ENCODE measurements at regions not wholly inside any gene's neighbourhood (a gene's known extent, or its start where the extent isn't known, plus 50 kb on each side); places are given as distances from the start of the nearest gene placed in this dataset.
"Not testable (repeated sequence)": the region's sequence is repeated elsewhere in the genome, so short reads cannot be mapped to it uniquely, and the experiment has no call there.

DNA sequence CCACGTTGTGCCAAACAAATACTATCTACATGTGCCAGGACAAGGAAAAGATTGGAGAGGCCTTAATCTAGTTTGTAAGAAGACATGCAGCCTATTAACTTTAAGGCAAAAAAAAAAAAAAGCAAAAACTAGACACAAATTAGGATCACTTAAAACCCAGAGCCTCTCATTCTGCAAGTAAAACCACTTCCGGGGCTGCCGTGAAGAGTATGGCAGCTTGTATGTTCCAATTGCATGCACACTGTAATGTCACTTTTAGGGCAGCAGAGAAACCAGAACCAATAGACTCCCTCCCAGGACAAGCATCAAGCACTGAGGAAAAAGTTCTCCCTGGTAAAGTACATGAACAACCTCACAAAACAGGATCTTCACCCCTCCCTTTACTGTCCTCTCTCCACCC is 70.6 kb downstream of the RSL24D1 start:
- DNase-seq: no peak

DNA sequence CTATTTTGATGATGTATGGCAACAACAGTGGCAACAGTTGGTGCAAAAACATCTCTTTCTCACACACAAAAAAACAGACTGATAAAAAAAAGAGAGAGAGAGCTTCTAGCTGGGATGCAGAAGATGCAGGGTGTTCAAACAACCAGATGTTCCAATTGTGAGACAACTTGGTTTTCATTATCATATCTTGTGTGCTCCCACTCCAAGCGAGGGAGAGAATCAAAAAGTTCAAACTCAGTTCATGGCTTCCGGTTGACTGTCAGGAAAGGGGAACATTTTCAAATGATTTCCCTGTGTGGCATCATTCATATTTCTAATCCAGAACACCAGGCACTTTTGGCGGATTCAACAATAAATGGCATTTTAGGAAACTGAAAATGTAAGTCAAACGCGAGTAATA is 72.1 kb downstream of the RSL24D1 start:
- DNase-seq: no peak

DNA sequence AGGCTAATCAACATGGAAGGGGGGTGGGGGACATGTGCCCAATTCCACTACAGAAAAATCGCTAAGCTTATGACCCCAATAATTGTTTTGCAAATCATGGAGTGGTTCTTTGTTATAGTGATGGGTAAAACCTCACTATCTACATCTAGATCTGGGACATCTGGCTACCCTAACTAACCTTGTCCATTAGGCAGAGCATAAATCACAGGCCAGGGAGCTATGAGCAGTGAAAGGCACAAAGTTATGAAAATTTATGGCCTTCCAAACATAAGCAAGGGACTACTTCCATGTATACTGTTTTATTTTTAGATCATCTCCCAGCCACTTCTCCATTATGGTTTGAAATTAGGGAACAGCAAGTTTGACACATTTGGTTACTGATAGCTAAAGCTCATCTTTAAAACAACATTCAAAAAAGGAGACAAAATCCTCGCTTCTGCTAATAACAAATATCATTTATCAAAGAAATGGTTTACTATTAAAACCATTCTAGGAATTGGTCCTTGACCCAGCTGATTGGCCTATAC is 78.3 kb downstream of the RSL24D1 start:
- DNase-seq: no peak

DNA sequence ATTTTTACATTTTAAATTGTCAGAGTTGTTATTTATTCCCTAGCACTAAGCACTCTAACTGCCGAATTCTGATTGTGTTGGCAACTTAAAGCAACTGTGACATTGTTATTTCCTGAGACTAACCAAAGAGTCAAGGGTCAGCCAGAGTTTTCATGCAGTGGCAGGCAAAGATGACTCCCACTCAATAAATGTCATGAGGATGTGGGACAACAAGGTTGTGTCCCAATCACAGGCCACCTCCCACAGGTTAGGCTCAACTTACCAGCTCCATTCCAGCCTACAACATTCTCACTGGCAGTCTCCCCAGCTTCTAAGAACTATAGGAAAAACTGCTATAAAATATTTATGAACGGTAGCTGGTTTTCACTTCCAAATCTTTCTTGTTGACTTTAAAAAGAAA is 80.1 kb downstream of the RSL24D1 start:
- DNase-seq: no peak

DNA sequence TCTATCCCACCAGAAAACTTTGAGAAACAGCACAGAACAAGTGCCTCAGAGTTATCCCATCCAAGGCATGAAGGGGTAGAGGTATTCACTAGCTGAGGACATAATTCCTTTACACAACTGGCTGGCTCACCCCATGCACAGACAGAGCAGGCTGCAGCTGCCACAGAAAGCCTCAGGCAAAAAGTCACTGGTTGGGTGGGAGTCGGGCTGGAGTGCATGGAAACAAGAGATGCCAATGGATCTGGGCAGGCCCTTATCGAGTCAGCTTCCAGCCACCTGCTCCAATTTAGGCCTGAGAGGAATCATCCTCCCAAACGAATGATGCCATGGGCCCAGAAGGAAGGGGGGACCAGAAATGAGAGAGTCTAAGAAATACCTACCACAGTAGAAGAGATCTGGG is 83.0 kb downstream of the RSL24D1 start:
- DNase-seq: no peak

DNA sequence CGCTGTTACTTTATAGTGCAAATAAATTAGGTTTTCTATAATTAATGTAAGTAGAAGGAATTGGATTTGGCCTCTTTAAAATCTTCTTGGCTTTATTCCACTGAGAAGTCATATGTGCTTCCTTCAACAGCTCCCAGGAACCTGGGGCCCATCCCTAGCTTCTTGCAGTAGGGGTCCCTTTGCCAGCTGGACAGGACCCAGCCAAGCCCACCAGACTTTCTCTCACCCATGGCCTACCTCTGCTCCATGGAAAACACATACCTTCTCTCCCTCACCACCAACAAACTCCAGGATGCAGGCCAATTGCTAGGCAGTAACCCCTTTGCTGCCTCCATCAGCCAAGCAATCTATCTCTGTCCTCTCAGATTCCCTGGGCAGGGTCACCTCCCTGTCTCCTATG is 84.0 kb downstream of the RSL24D1 start:
- no peak for DNase-seq

DNA sequence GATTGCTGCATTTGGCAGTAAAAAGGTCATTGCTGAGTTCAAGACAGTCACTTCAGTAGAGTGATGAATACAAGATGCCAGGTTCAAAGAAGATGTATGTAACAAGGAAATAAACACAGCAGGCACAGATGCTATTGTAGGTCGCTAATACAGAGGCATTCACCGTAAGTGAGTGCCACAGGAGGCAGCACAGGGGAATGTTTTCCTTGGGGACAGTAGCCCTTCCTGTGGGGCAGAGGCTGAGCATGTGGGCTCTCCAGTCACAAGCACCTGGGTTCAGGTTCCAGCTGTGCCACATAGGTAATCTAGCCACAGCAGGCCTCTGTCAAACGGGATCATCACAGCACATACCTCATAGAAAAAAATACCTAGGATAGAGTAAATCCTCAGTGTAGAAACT is 86.3 kb downstream of the RSL24D1 start:
- DNase-seq: no peak

DNA sequence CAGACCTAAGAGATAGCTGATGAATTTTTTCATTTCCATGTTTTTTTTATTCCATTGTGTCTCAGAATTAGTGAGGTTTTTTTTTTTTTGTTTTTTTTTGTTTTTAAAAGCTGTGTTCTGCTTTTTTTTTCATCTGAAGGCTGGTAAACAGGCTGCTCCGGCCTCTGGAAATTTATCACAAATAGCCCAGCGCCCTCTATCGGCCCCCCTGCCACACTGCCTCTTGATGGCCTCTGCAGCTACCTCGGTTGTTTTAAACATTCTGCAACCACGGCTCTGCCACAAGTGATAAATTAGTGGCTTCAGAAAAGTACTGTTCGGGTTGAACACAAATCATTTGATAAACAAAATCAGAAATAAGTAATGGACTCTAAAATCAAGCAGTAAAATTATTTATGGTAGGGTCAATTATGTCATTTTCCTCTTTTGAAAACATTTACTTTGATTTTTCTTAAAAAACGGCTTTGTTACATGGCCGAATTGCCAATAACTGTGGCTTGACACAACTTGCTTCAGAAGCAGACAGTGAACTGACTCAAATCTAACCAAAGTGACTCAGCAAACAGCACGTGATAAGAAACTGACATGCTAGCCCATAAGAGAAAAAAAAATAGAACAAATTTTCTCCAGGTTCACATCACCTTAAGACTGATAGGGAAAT is 87.8 kb downstream of the RSL24D1 start:
- DNase-seq: peak in 2 of 6 experiments; percentile 2 to 19

DNA sequence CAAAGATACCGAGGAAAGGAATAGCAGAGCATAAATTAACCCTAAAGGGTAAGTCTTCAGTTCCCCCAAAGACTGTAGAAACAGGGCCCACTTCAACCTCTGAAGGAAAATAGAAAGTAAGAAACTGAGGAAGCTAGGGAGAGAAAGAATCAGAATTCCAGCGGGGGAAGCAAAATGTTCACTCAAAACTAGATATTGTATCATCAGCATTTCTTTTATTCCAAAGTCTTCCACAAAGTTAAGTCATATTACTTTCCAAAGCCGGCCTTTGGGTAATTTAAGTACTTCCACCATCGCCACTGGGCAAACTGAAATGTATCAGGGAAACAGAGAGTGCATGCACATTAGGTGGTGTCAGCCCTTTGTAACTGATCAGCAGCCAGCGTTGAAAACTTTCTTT is 88.3 kb downstream of the RSL24D1 start:
- no peak for DNase-seq

DNA sequence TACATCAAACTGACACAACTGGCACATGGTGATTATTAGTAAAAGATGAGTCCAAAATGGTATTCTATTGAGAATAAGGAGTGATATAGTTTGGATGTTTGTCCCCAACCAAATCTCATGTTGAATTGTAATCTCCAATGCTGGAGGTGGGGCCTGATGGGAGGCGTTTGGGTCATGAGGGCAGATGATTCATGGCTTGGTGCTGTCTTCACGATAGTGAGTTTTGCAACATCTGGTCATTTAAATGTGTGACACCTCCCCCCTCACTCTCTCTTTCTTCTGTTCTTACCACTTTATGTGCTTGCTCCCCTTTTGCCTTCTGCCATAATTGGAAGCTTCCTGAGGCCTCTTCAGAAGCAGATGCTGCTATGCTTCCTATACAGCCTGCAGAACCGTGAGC is 90.6 kb downstream of the RSL24D1 start:
- DNase-seq: no peak

DNA sequence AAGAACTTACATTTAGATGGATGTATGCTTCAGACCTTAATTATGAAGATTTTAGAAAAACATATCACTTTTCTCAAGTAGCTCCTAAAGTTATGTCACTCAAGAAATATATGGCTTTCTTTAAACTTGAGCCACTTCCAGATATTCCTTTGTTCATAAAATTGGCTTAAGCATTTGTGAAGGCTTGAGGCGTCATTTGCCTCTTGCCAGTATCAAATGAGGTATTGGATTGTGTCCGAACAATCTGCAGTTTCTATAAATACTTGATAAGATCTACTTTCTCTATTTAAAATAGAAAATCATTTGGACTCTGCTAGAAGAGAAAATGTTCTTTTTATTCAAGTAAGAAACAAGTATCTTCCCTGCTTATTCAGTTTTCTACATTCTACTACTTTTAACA is 102.6 kb downstream of the RSL24D1 start:
- no peak for DNase-seq

DNA sequence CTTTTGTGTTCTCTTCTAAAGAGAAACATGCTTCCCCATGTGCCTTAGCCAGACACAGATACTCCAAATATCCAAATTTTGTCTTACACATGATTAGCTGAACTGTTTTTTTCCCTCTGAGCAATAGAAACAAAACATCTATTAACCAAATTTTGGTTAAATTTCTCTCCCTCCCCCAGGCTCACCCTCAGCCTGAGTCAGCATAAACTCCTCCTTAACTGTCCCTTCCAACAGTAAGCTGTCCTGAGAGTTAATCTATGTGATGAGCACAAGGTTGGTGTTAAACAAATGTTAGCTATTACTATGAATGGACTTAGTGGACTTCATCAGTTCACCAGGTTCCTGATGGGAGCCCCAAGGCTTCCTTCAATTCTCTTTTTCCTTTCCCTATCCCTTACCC is 108.5 kb downstream of the RSL24D1 start:
- DNase-seq: no peak

DNA sequence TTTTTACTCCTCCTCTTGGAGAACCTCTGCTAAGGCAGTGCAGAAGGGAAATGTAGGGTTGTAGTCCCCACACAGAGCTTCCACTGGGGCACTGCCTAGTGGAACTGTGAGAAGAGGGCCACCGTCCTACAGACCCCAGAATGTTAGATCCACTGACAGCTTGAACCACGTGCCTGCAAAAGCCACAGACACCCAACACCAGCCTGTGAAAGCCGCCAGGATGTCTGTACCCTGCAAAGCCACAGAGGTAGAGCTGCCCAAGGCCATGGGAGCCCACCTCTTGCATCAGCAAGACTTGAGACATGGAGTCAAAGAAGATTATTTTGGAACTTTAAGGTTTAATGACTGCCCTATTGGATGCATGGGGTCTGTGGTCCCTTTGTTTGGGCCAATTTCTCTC is 112.1 kb downstream of the RSL24D1 start:
- DNase-seq: no peak

DNA sequence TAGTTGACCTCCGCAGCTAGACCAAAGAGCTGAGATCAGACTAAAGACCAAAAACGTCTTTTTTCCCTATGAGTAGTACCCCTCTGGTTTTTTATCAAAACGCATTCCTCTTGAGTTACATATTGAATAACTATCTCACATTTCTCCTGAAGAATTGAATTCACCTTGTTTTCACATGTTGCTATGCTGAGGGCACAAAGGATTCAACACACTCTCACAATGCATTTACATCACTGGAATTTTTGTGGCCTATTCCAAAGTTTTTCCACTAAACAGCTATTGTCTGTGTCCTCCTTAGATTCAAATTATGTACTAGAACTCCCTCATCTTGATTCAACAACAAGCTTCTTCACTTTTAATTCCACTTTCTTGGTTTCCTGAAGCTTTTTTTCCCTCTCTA is 112.5 kb downstream of the RSL24D1 start:
- DNase-seq: no peak

DNA sequence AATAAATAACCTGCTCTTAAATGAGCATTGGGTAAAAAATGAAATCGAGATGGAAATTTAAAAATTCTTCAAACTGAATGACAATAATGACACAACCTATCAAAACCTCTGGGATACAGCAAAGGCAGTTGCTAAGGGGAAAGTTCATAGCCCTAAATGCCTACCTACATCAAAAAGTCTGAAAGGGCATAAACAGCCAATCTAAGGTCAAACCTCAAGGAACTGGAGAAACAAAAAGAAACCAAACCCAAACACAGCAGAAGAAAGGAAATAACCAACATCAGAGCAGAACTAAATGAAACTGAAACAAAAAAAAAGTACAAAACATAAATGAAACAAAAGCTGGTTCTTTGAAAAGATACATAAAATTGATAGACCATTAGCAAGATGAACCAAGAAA is 119.7 kb downstream of the RSL24D1 start:
- peak in 2 of 6 experiments; percentile 28 to 34 for DNase-seq

DNA sequence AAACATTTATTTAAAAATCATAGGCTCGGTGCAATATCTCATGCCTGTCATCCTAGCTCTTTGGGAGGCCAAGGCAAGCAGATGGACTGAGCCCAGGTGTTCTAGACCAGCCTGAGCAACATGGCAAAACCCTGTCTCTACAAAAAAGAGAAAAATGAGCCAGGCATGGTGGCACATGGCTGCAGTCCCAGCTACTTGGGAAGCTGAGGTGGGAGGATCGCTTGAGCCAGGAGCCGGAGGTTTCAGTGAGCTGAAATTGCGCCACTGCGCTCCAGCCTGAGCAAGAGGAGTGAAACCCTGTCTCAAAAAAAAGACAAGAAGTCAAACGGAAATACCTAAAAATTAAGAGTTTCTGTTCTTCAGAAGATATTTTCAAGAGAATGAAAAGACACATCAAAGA is 122.3 kb downstream of the RSL24D1 start:
- no peak for DNase-seq

DNA sequence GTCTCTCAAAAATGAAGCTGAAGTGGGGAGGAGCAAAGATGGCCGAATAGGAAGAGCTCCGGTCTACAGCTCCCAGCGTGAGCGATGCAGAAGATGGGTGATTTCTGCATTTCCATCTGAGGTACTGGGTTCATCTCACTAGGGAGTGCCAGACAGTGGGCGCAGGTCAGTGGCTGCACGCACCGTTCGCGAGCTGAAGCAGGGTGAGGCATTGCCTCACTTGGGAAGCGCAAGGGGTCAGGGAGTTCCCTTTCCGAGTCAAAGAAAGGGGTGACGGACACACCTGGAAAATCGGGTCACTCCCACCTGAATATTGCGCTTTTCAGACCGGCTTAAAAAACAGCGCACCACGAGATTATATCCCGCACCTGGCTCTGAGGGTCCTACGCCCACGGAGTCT is 132.8 kb downstream of the RSL24D1 start:
- DNase-seq: not testable (repeated sequence)

DNA sequence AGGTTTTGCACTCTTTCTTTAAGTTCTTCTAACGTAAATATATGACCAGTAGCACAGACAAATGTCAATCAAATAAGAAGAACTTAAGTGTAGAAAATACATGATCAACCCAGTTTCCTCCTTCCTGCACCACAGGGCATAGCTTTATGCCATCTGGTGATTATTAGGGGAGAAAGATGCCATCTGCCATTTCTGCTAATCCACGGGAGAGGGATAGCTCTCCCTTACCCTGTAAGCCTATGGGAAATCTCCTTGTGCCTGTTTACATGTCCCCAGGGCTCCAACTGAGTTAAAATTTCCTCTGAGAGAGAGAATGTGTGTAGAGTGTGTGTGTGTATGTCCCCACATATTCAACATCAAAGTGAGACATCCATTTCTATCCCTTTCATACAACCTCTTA is 135.9 kb downstream of the RSL24D1 start:
- DNase-seq: no peak

DNA sequence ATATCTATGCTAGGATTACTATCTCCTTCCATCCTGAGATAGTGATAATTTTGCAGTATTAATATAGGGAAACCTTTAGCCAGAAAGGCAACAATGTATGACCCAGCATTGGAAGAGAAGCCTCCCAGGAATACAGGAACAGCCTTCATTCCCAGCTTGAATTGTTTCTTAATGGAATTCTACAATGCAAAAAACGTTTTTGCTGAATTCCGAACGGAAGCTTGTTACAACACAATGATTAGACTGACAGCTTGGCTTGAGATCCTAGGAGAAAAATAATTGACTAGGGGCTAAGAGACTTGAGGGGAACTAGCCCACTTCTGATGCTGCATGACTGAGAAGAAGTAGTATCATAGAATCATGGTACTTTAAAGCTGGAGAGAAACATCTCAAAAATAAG is 140.2 kb downstream of the RSL24D1 start:
- no peak for DNase-seq

DNA sequence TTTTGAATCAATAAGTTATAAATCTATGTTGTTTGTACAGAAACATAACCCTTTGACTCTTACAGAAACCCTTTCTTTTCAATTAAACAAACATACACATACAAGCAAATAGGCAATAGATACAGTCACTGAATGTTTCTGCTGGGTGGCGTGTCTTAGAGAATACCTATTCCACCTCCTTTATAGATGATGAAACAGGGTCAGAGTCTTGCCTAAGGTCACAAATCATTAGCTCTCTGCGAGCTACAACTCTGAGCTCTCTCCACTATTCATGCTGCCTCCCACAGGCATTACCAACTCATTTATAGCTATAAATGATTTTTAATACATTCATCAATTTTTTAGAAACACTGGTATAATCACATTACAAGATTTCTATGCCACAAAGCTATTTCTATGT is 152.6 kb downstream of the RSL24D1 start:
- DNase-seq: no peak

DNA sequence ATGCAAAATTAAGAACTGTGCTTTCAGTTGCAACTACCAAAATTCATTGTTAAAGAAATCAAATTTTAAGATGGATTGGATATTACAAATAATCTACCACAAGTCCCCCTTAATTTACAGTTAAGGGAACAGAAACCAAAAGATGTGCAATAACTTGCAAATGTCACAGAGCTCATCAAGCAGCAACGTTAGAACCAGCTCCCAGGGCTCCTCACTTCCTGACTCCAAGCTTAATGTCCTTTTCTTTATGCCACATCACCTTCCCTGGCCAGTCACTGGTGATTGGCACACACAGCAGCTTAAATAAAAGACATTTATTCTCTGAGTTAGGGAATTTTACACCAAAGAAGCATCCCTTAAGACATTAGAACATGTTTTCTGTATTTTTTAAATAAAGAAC is 159.7 kb downstream of the RSL24D1 start:
- DNase-seq: no peak

DNA sequence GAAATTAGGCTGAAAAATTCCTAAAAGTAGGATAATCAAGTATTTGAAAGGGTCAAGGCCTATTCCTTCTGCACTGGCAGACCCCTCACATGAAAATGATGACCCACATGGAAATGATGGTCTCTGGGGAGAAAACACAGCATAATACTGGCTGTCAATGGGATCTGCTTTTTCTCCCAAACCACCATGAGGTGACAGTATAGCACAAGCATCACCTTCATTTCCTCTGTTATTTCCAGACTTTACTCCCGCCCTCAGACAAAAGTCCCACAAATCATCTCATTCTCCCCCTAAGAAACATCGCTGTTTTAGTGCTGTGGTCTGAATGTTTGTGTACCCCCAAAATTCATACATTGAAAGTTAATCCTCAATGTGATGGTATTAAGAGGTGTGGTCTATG is 161.0 kb downstream of the RSL24D1 start:
- DNase-seq: no peak

DNA sequence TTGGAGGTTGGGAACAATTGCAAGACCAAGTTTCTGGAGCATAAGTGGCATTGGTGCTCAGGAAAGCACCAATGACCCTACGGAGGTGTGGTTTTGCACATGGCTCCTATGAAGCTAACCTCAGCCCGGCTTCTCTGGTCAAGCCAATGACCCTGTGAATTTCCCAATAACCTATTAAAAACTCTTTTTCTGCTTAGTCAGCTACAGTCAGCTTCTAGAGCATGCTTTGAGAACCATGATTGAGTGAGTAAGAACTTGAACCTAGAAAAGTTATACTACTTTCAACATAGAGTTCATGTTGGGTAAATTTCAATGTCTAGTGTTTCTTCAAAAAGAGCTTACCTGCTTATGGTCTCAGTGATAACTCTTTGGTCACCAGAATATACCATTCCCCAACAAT is 163.2 kb downstream of the RSL24D1 start:
- no peak for DNase-seq

DNA sequence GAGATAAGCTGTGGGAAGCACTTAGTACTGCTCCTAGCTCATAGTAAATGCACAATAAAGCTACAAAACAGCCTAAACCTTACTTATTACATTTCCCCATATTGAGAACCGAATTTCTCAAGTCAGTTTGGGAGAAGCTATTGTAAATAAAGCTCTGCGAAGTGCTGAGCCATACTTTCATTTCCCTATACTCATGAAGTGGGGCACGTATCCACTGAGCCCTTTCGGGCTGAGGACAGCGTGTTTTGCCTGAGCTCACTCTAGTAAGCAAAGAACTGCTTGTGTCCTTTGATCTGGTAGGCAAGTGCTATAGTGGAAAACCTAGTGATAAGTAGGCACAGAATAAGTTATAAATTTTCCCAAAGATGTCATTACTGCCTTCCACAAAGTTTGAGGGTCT is 165.0 kb downstream of the RSL24D1 start:
- DNase-seq: no peak

DNA sequence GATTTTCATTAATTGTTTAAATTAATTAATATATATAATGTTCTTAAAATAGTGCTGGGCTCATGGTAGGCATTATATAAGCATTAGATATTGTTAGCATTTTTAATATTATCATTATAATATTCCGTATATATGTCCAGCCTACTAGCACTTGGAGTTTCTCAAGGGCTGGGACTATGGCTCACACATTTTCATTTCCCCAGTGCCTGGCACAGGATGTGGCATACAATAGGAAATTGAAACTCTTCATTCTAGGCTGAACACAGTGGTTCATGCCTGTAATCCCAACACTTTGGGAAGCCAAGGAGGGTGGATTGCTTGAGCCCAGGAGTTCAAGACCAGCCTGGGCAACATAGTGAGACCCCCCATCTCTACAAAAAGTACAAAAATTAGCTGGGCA is 170.4 kb downstream of the RSL24D1 start:
- no peak for DNase-seq

DNA sequence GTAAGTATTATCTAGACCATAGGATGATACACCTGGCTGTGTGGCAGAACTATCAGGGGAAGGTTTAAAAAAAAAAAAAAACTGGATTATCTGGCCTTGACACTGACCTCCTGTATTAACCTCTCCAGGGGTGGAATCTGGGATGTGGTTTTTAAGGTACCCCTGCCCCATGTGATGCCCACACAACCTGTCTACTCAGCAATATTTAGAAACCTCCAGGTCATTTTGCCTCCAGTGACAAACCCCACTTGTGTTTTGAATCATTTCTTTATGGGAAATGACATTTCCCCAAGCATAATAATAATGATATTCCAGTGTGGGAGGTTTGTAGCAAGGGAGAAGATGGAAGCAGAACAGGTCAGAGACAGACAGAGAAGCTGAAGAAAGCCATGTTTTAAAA is 179.1 kb downstream of the RSL24D1 start:
- DNase-seq: no peak

All from stimulated activated naive CD4-positive, alpha-beta T cell (primary cell).